HG02588 (cell line): ENCODE measurements at regions not wholly inside any gene's neighbourhood (a gene's known extent, or its start where the extent isn't known, plus 50 kb on each side); places are given as distances from the start of the nearest gene placed in this dataset.
"Not testable (repeated sequence)": the region's sequence is repeated elsewhere in the genome, so short reads cannot be mapped to it uniquely, and the experiment has no call there.

Experiments used
- ATAC-seq: cut with Tn5 transposase; IDR thresholded peaks from one replicate; pipeline ENCODE4 v1.9.1; 2021; ENCODE audit warnings: mild to moderate bottlenecking, moderate library complexity; ENCODE audit not compliant: unreplicated experiment

GRCh38 chr1:83485314-83486019, 513.5 kb downstream of the TTLL7 start:
- ATAC-seq = peak; percentile 16

- not testable (repeated sequence) for ATAC-seq
Measured at GRCh38 chr1:83481284-83481683, 517.6 kb downstream of the TTLL7 start.

- ATAC-seq = peak; percentile 74
Measured at GRCh38 chr1:83479591-83480239, 519.2 kb downstream of the TTLL7 start.

- not testable (repeated sequence) for ATAC-seq
Measured at GRCh38 chr1:83478127-83478526, 520.8 kb downstream of the TTLL7 start.

GRCh38 chr1:83476518-83476917, 522.4 kb downstream of the TTLL7 start:
- peak; percentile 48 for ATAC-seq

GRCh38 chr1:83474946-83475345, 524.0 kb downstream of the TTLL7 start:
- not testable (repeated sequence) for ATAC-seq

GRCh38 chr1:83473986-83474385, 524.9 kb downstream of the TTLL7 start:
- ATAC-seq = not testable (repeated sequence)

GRCh38 chr1:83472066-83472465, 526.9 kb downstream of the TTLL7 start:
- ATAC-seq = not testable (repeated sequence)

- ATAC-seq = peak; percentile 50
Measured at GRCh38 chr1:83471272-83471671, 527.7 kb downstream of the TTLL7 start.

- ATAC-seq = not testable (repeated sequence)
Measured at GRCh38 chr1:83468336-83468735, 530.6 kb downstream of the TTLL7 start.

- ATAC-seq = not testable (repeated sequence)
Measured at GRCh38 chr1:83457735-83458248, 541.1 kb downstream of the TTLL7 start.

GRCh38 chr1:83457281-83457680, 541.7 kb downstream of the TTLL7 start:
- ATAC-seq = not testable (repeated sequence)

GRCh38 chr1:83455753-83456152, 543.2 kb downstream of the TTLL7 start:
- peak; percentile 58 for ATAC-seq

- ATAC-seq = not testable (repeated sequence)
Measured at GRCh38 chr1:83445873-83446272, 553.1 kb downstream of the TTLL7 start.

GRCh38 chr1:83442412-83442811, 556.5 kb downstream of the TTLL7 start:
- not testable (repeated sequence) for ATAC-seq

GRCh38 chr1:83440586-83440985, 558.3 kb downstream of the TTLL7 start:
- not testable (repeated sequence) for ATAC-seq

- ATAC-seq = not testable (repeated sequence)
Measured at GRCh38 chr1:83440021-83440420, 558.9 kb downstream of the TTLL7 start.

- ATAC-seq = not testable (repeated sequence)
Measured at GRCh38 chr1:83438316-83438715, 560.6 kb downstream of the TTLL7 start.

GRCh38 chr1:83435336-83435735, 563.6 kb downstream of the TTLL7 start:
- ATAC-seq = not testable (repeated sequence)

GRCh38 chr1:83427566-83427965, 571.4 kb downstream of the TTLL7 start:
- ATAC-seq = not testable (repeated sequence)

GRCh38 chr1:83423382-83423781, 575.5 kb downstream of the TTLL7 start:
- not testable (repeated sequence) for ATAC-seq

- no peak for ATAC-seq
Measured at GRCh38 chr1:83418558-83418957, 580.4 kb downstream of the TTLL7 start.
